Endodermal cell (in vitro differentiated cells): ENCODE measurements at regions not wholly inside any gene's neighbourhood (a gene's known extent, or its start where the extent isn't known, plus 50 kb on each side); places are given as distances from the start of the nearest gene placed in this dataset.

Experiments used
- DNase-seq: peaks from one replicate; pipeline ENCODE4 v3.0.0-alpha.2; 2017
- H3K27ac ChIP-seq: 2 replicates; pipeline ENCODE4 v1.5.1; 2013; ENCODE audit warnings: mild to moderate bottlenecking, low read depth, low read length, moderate library complexity
- H3K27me3 ChIP-seq: 2 replicates; pipeline ENCODE4 v1.6.1; 2013; ENCODE audit warnings: mild to moderate bottlenecking, low read length, moderate library complexity; ENCODE audit not compliant: insufficient read depth, control insufficient read depth, poor library complexity, severe bottlenecking
- H3K36me3 ChIP-seq: 2 replicates; pipeline ENCODE4 v1.7.0; 2013; ENCODE audit warnings: mild to moderate bottlenecking, low read length, moderate library complexity; ENCODE audit not compliant: control insufficient read depth, insufficient read depth
- H3K4me1 ChIP-seq: one replicate; pipeline ENCODE4 v1.7.0; 2013; ENCODE audit warnings: low read length; ENCODE audit not compliant: control insufficient read depth, insufficient read depth
- H3K4me3 ChIP-seq: 2 replicates; pipeline ENCODE4 v1.5.1; 2013; ENCODE audit warnings: mild to moderate bottlenecking, low read length, moderate library complexity
- H3K9ac ChIP-seq: 2 replicates; pipeline ENCODE4 v1.6.1; 2013; ENCODE audit warnings: mild to moderate bottlenecking, low read length, moderate library complexity; ENCODE audit not compliant: poor library complexity, severe bottlenecking; ENCODE audit errors: extremely low read depth
- H3K9me3 ChIP-seq: 2 replicates; pipeline ENCODE4 v1.6.1; 2013; ENCODE audit warnings: mild to moderate bottlenecking, low read length, moderate library complexity; ENCODE audit not compliant: control insufficient read depth
- H3K27ac Mint-ChIP-seq: 2 replicates; pipeline ENCODE4 v1.8.0; 2020; ENCODE audit warnings: mixed read lengths
- H3K27me3 Mint-ChIP-seq: 2 replicates; pipeline ENCODE4 v1.8.0; 2021; ENCODE audit warnings: mild to moderate bottlenecking, mixed read lengths; ENCODE audit not compliant: insufficient read depth
- H3K36me3 Mint-ChIP-seq: 2 replicates; pipeline ENCODE4 v1.8.0; 2020; ENCODE audit warnings: low read depth, mixed read lengths
- H3K4me1 Mint-ChIP-seq: 2 replicates; pipeline ENCODE4 v1.8.0; 2020; ENCODE audit warnings: mixed read lengths
- H3K4me3 Mint-ChIP-seq: 2 replicates; pipeline ENCODE4 v1.8.0; 2020; ENCODE audit warnings: mild to moderate bottlenecking, moderate library complexity, mixed read lengths
- H3K9me3 Mint-ChIP-seq: 2 replicates; pipeline ENCODE4 v1.8.0; 2020; ENCODE audit warnings: mild to moderate bottlenecking, mixed read lengths
- CTCF ChIP-seq: fragments of 200-600 bp; sonication (generic); conservative IDR thresholded peaks from 2 replicates; pipeline ENCODE4 v1.5.0; 2021; ENCODE audit warnings: antibody characterized with exemption, mild to moderate bottlenecking
- WGBS, 2 experiments: methylation state at CpG; one replicate each; pipeline versions ENCODE4 v1.1.5 to v1.1.7; 2013; ENCODE audit warnings: missing lambda C conversion rate in 2 of 2, mixed read lengths in 1 of 2; ENCODE audit not compliant: insufficient coverage in 1 of 2, insufficient read length in 1 of 2; 5-methylcytosine and 5-hydroxymethylcytosine counted together

- no peak overlapping the region for H3K27ac ChIP-seq
- H3K27me3 Mint-ChIP-seq, result no peaks in the 10 kb centered on the region
- H3K4me3 Mint-ChIP-seq, result no peak overlapping the region
- H3K4me1 Mint-ChIP-seq, result no peaks in the 10 kb centered on the region
- no peaks in the 10 kb centered on the region for H3K27me3 ChIP-seq
- no peaks in the 10 kb centered on the region for H3K36me3 Mint-ChIP-seq
- 100% methylated on average over 2 of the region's 4 CpGs; no CpG with 5 or more reads in 1 of the 2 experiments for WGBS, 2 experiments
- H3K36me3 ChIP-seq, result no peaks in the 10 kb centered on the region
- no peak for TF ChIP-seq CTCF
- H3K9ac ChIP-seq, result no peak overlapping the region
- no peaks in the 10 kb centered on the region for H3K9me3 ChIP-seq
- H3K9me3 Mint-ChIP-seq, result peaks cover 23% of the 10 kb centered on the region
- H3K27ac Mint-ChIP-seq, result no peak overlapping the region
- no peaks in the 10 kb centered on the region for H3K4me1 ChIP-seq
- H3K4me3 ChIP-seq, result no peak overlapping the region
- DNase-seq, result no peak
These were observed 445.2 kb downstream of the SH2D1A start for GRCh38 chrX:124791492-124792095.

GRCh38 chrX:124796989-124797388 is 450.6 kb downstream of the SH2D1A start:
- H3K4me3 ChIP-seq, result no peak overlapping the region
- H3K9me3 Mint-ChIP-seq, result peaks cover 38% of the 10 kb centered on the region
- peaks cover 4% of the 10 kb centered on the region for H3K36me3 Mint-ChIP-seq
- H3K9me3 ChIP-seq, result no peaks in the 10 kb centered on the region
- H3K4me3 Mint-ChIP-seq, result no peak overlapping the region
- 88% methylated on average over 3 of the region's 3 CpGs; no CpG with 5 or more reads in 1 of the 2 experiments for WGBS, 2 experiments
- H3K27ac Mint-ChIP-seq, result no peak overlapping the region
- no peaks in the 10 kb centered on the region for H3K27me3 Mint-ChIP-seq
- H3K27me3 ChIP-seq, result no peaks in the 10 kb centered on the region
- no peaks in the 10 kb centered on the region for H3K4me1 Mint-ChIP-seq
- DNase-seq, result no peak
- H3K9ac ChIP-seq, result no peak overlapping the region
- H3K27ac ChIP-seq, result no peak overlapping the region
- H3K4me1 ChIP-seq, result no peaks in the 10 kb centered on the region
- TF ChIP-seq CTCF, result no peak
- no peaks in the 10 kb centered on the region for H3K36me3 ChIP-seq

GRCh38 chrX:124804962-124805361 is 458.6 kb downstream of the SH2D1A start:
- Mint-ChIP-seq H3K4me1 (peaks cover 4% of the 10 kb centered on the region), H3K27me3 (no peaks in the 10 kb centered on the region), H3K27ac (no peak overlapping the region), H3K36me3 (no peaks in the 10 kb centered on the region), H3K4me3 (no peak overlapping the region), H3K9me3 (peaks cover 17% of the 10 kb centered on the region)
- no peak for TF ChIP-seq CTCF
- Histone ChIP-seq H3K36me3 (no peaks in the 10 kb centered on the region), H3K9ac (no peak overlapping the region), H3K9me3 (no peaks in the 10 kb centered on the region), H3K4me1 (no peaks in the 10 kb centered on the region), H3K27me3 (no peaks in the 10 kb centered on the region), H3K4me3 (no peak overlapping the region), H3K27ac (no peak overlapping the region)
- 80% methylated on average over 1 of the region's 2 CpGs; no CpG with 5 or more reads in 1 of the 2 experiments for WGBS, 2 experiments
- no peak for DNase-seq
